Endothelial cell of umbilical vein (primary cell): ENCODE measurements at regions not wholly inside any gene's neighbourhood (a gene's known extent, or its start where the extent isn't known, plus 50 kb on each side); places are given as distances from the start of the nearest gene placed in this dataset.

ENCODE experiments used
- BruUV-seq: library from RNA; stranded (reverse); fragments of 400-500 nt; replicated peaks from 2 replicates; lab custom pipeline; 2021; lab: Mats Ljungman, UMichigan
- CTCF ChIA-PET: fragments of 300-600, 350-600 bp; sonication (Branson Sonifier 250); formaldehyde crosslinking; loops from one replicate; lab custom pipeline; 2021; ENCODE audit warnings: antibody characterized with exemption, inconsistent platforms; lab: Charles Lee
- POLR2A ChIA-PET: fragments of 300-600, 350-600 bp; sonication (Branson Sonifier 250); formaldehyde crosslinking; loops from one replicate; lab custom pipeline; 2021; ENCODE audit warnings: antibody characterized with exemption, inconsistent platforms; lab: Charles Lee
- DNase-seq: peaks from one replicate; pipeline ENCODE4 v3.0.0-alpha.2; 2011; ENCODE audit warnings: low read depth, low spot score
- FAIRE-seq: peaks from 2 replicates; lab custom pipeline; 2011; peaks lifted over from hg19 to GRCh38; lab: Jason Lieb, UNC
- H2AFZ ChIP-seq: 2 replicates; pipeline ENCODE4 v1.6.0; 2012; ENCODE audit warnings: low read depth, low read length, control low read depth, inconsistent platforms
- H3K27ac ChIP-seq: 2 replicates; pipeline ENCODE4 v1.5.1; 2011; ENCODE audit warnings: low read depth, mild to moderate bottlenecking, control low read depth, low read length, moderate library complexity; ENCODE audit not compliant: insufficient read depth
- H3K27me3 ChIP-seq, 2 experiments: 2 replicates each; pipeline versions ENCODE4 v1.6.0 to v1.6.1; 2011; ENCODE audit warnings: low read length in 2 of 2, mixed read lengths in 1 of 2; ENCODE audit not compliant: control insufficient read depth in 2 of 2, insufficient read depth in 2 of 2
- H3K36me3 ChIP-seq, 2 experiments: 2 replicates in 1 of 2; 3 replicates in 1 of 2; pipeline ENCODE4 v1.5.1; 2011; ENCODE audit warnings: low read length in 2 of 2, mild to moderate bottlenecking in 1 of 2, moderate library complexity in 1 of 2; ENCODE audit not compliant: control insufficient read depth in 2 of 2, insufficient read depth in 2 of 2; ENCODE audit errors: extremely low read depth in 1 of 2
- H3K4me1 ChIP-seq: 3 replicates; pipeline ENCODE4 v1.5.1; 2011; ENCODE audit warnings: mild to moderate bottlenecking, low read length; ENCODE audit not compliant: control insufficient read depth, insufficient read depth; ENCODE audit errors: extremely low read depth
- H3K4me2 ChIP-seq: 2 replicates; pipeline ENCODE4 v1.6.1; 2011; ENCODE audit warnings: low read length, control low read depth, mixed read lengths; ENCODE audit not compliant: insufficient read depth
- H3K4me3 ChIP-seq, 3 experiments: fragments of 200-600 bp in 1 of 3; sonication (generic), shearing (Covaris generic) in 1 of 3; replicated peaks in 1 of 3; 2 replicates each; pipeline ENCODE4 v1.5.1; 2011 to 2016; ENCODE audit warnings: control low read depth in 3 of 3, low read length in 3 of 3, mild to moderate bottlenecking in 2 of 3, inconsistent platforms in 1 of 3, low read depth in 1 of 3, moderate library complexity in 1 of 3; ENCODE audit not compliant: insufficient read depth in 1 of 3
- H3K79me2 ChIP-seq: 2 replicates; pipeline ENCODE4 v1.6.0; 2012; ENCODE audit warnings: low read length, inconsistent platforms; ENCODE audit not compliant: control insufficient read depth, insufficient read depth
- H3K9ac ChIP-seq: replicated peaks from 2 replicates; pipeline ENCODE3; 2011; ENCODE audit warnings: low read length, control low read depth; ENCODE audit not compliant: insufficient read depth; ENCODE audit errors: extremely low read depth
- H3K9me1 ChIP-seq: replicated peaks from 3 replicates; pipeline ENCODE4 v1.6.0; 2011; ENCODE audit warnings: mild to moderate bottlenecking, low read length; ENCODE audit not compliant: control insufficient read depth, insufficient read depth; ENCODE audit errors: extremely low read depth
- H3K9me3 ChIP-seq: replicated peaks from 2 replicates; pipeline ENCODE4 v1.5.1; 2012; ENCODE audit warnings: low read length, inconsistent platforms; ENCODE audit not compliant: control insufficient read depth, insufficient read depth
- H4K20me1 ChIP-seq: replicated peaks from 2 replicates; pipeline ENCODE3; 2011; ENCODE audit warnings: mild to moderate bottlenecking, low read length; ENCODE audit not compliant: control insufficient read depth, insufficient read depth; ENCODE audit errors: extremely low read depth
- CTCF ChIP-seq, 2 donors: IDR thresholded peaks; 1 replicate in 1 of 2; 2 replicates in 1 of 2; pipeline ENCODE4 v1.5.1; 2011; ENCODE audit warnings: low read length in 2 of 2, mild to moderate bottlenecking in 2 of 2, moderate library complexity in 2 of 2, control low read depth in 1 of 2, inconsistent platforms in 1 of 2, low read depth in 1 of 2; ENCODE audit not compliant: insufficient read depth in 1 of 2; ENCODE audit errors: extremely low read depth in 1 of 2
- FOS ChIP-seq: IDR thresholded peaks from 2 replicates; pipeline ENCODE4 v1.6.1; 2011; ENCODE audit warnings: mild to moderate bottlenecking, low read length, moderate library complexity, borderline replicate concordance; ENCODE audit not compliant: insufficient read depth
- GATA2 ChIP-seq: IDR thresholded peaks from 2 replicates; pipeline ENCODE4 v1.7.0; 2011; ENCODE audit warnings: low read depth, mild to moderate bottlenecking, moderate library complexity, mixed read lengths, low read length; ENCODE audit not compliant: insufficient read length, insufficient read depth
- MAX ChIP-seq: IDR thresholded peaks from 2 replicates; pipeline ENCODE4 v1.6.1; 2011; ENCODE audit not compliant: insufficient read depth, insufficient read length
- MYC ChIP-seq: IDR thresholded peaks from one replicate; pipeline ENCODE4 v1.6.1; 2011; ENCODE audit warnings: mild to moderate bottlenecking, low read depth, low read length
- POLR2A ChIP-seq: IDR thresholded peaks from 2 replicates; pipeline ENCODE4 v1.6.1; 2012; ENCODE audit warnings: low read depth, mild to moderate bottlenecking, control low read depth, low read length
- POLR2AphosphoS5 ChIP-seq: IDR thresholded peaks from 2 replicates; pipeline ENCODE4 v1.6.1; 2012; ENCODE audit warnings: low read depth, mild to moderate bottlenecking, control low read depth, low read length, moderate library complexity; ENCODE audit not compliant: insufficient read depth
- dilution Hi-C: fragments of 300-500 bp; cut with MboI; formaldehyde crosslinking; loops from one replicate; pipeline ENCODE4 v1.15.0; 2019; ENCODE audit warnings: low sequenced_read_pairs; ENCODE audit not compliant: extremely low pct_ligation_motif_present
- intact Hi-C: fragments of 100-400 bp; cut with micrococcal nuclease; formaldehyde crosslinking; loops from one replicate; pipeline ENCODE4 v1.10.0; 2022

GRCh38 chrX:102863735-102864134 is 73.3 kb upstream of the RAB40AL start:
- dilution Hi-C loops (no loop called here), intact Hi-C loops (loop anchor here (1.0 kb wide), 2 partner anchors 27 to 264 kb away; partner anchors contain the start of gene ARMCX5)
- TF ChIP-seq MYC (no peak), CTCF (IDR thresholded peaks at IDR 0.05; ENCODE audit: extremely low read depth in 1 of 2, insufficient read depth in 1 of 2, low read depth in 1 of 2, low read length in 2 of 2) (peak; percentile 63 to 74), FOS (no peak)
- Histone ChIP-seq H2AFZ (no peak overlapping the region), H3K4me1 (no peaks in the 10 kb centered on the region), H4K20me1 (no peaks in the 10 kb centered on the region), H3K9ac (no peak overlapping the region), H3K79me2 (no peaks in the 10 kb centered on the region), H3K9me3 (no peaks in the 10 kb centered on the region), H3K4me2 (no peak overlapping the region), H3K27me3 (no peaks in the 10 kb centered on the region), H3K36me3 (no peaks in the 10 kb centered on the region), H3K9me1 (no peaks in the 10 kb centered on the region), H3K4me3 (no peak overlapping the region), H3K27ac (no peak overlapping the region)
- no TSS peak for BruUV-seq
- DNase-seq (peak; percentile 87), FAIRE-seq (peak; percentile 49)
- POLR2A ChIA-PET = no interaction called here
- CTCF ChIA-PET = interaction anchor here (0.7 to 2.0 kb wide), 12 partner anchors 12 to 796 kb away, joined by 3 to 19 read pairs (median 4); partner anchors contain the start of genes ARMCX5 and TMSB15A

- H3K79me2 ChIP-seq = no peaks in the 10 kb centered on the region
- intact Hi-C loops = no loop called here
- no peak overlapping the region for H3K27ac ChIP-seq
- DNase-seq (no peak), FAIRE-seq (no peak)
- no peak overlapping the region for H3K4me2 ChIP-seq
- CTCF ChIA-PET = interaction anchor here (1.2 kb wide), 1 partner anchor 33 kb away, joined by 5 read pairs; no protein-coding TSS in a partner anchor
- POLR2A ChIA-PET = no interaction called here
- H3K4me1 ChIP-seq = no peaks in the 10 kb centered on the region
- H4K20me1 ChIP-seq = no peaks in the 10 kb centered on the region
- H3K9me3 ChIP-seq = no peaks in the 10 kb centered on the region
- dilution Hi-C loops = no loop called here
- H3K9me1 ChIP-seq = no peaks in the 10 kb centered on the region
- H3K9ac ChIP-seq = no peak overlapping the region
- H3K27me3 ChIP-seq = no peaks in the 10 kb centered on the region
- H3K36me3 ChIP-seq = no peaks in the 10 kb centered on the region
- no peak overlapping the region for H2AFZ ChIP-seq
- no TSS peak for BruUV-seq
- TF ChIP-seq FOS = no peak
- no peak for TF ChIP-seq MAX
- TF ChIP-seq POLR2A = no peak
- no peak for TF ChIP-seq GATA2
- TF ChIP-seq POLR2AphosphoS5 = no peak
- no peak overlapping the region for H3K4me3 ChIP-seq
Measured at GRCh38 chrX:102866981-102867656, 70.0 kb upstream of the RAB40AL start.
